ENCODE measurements at regions not wholly inside any gene's neighbourhood (a gene's known extent, or its start where the extent isn't known, plus 50 kb on each side); places are given as distances from the start of the nearest gene placed in this dataset.

DNA sequence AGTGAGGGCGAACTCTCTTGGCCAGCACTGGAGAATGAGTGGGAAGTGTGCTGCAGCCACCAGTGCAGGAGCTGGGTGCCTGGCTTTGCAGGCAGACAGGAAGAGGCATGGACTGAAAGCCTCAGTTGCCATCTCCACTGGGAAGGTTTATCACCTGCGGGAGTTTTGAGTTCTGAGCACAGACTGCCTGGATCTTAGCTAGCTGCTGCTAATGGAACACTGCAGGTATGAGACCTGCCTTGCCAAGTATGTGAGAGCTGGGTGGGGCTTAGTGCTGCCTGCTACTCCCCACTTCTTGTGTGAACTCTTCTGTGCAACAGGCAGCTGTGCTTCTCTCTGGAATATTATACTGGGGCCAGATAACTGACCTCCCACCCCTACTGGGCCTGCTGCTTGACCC is 424.1 kb downstream of the TLR4 start:
- no peak for DNase-seq

DNA sequence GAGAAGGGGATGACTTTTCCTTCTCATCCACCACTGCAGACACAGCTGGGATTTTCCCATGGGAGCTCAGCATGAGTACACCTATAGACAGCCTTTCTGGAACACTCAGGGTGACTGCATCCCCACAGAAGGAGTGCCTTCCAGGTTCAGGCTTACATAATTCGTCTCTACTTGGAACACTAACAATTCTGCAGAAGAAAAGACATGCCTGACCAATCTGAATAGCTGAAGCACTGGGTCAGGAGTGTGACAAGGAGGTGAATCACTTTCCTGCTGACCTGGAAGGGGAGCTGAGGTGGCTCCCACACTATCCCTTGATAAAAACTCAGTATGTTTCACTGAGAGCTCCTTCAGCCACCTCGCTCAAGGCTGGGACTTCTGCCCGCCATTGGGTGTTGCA is 425.3 kb downstream of the TLR4 start:
- DNase-seq, result no peak
- H3K4me3 ChIP-seq, result no peak overlapping the region
- TF ChIP-seq CTCF (IDR thresholded peaks at IDR 0.05; ENCODE audit: borderline replicate concordance), result no peak
- no peaks in the 10 kb centered on the region for H3K4me1 ChIP-seq
- H3K9me3 ChIP-seq (replicated peaks), result peaks cover 28% of the 10 kb centered on the region
- no peaks in the 10 kb centered on the region for H3K36me3 ChIP-seq
- no peak overlapping the region for H3K27ac ChIP-seq (replicated peaks)
- no peaks in the 10 kb centered on the region for H3K27me3 ChIP-seq (ENCODE audit: low read depth)
- intact Hi-C loops (cut with micrococcal nuclease), result no loop called here

More for the DNA sequence above, 424.1 kb downstream of the TLR4 start:
- H3K27me3 ChIP-seq (ENCODE audit: low read depth), result no peaks in the 10 kb centered on the region
- H3K36me3 ChIP-seq, result no peaks in the 10 kb centered on the region
- no peaks in the 10 kb centered on the region for H3K4me1 ChIP-seq
- H3K4me3 ChIP-seq, result no peak overlapping the region
- intact Hi-C loops (cut with micrococcal nuclease), result no loop called here
- no peak overlapping the region for H3K27ac ChIP-seq (replicated peaks)
- H3K9me3 ChIP-seq (replicated peaks), result peaks cover 28% of the 10 kb centered on the region
- no peak for TF ChIP-seq CTCF (IDR thresholded peaks at IDR 0.05; ENCODE audit: borderline replicate concordance)

- Histone ChIP-seq H3K27me3 (ENCODE audit: low read depth) (no peaks in the 10 kb centered on the region), H3K4me1 (no peaks in the 10 kb centered on the region), H3K27ac (replicated peaks) (no peak overlapping the region), H3K36me3 (no peaks in the 10 kb centered on the region), H3K9me3 (replicated peaks) (no peaks in the 10 kb centered on the region), H3K4me3 (no peak overlapping the region)
- no peak for TF ChIP-seq CTCF (IDR thresholded peaks at IDR 0.05; ENCODE audit: borderline replicate concordance)
- no peak for DNase-seq
- intact Hi-C loops (cut with micrococcal nuclease), result no loop called here
Observed at GRCh38 chr9:118148990-118149389, 444.8 kb downstream of the TLR4 start.

DNA sequence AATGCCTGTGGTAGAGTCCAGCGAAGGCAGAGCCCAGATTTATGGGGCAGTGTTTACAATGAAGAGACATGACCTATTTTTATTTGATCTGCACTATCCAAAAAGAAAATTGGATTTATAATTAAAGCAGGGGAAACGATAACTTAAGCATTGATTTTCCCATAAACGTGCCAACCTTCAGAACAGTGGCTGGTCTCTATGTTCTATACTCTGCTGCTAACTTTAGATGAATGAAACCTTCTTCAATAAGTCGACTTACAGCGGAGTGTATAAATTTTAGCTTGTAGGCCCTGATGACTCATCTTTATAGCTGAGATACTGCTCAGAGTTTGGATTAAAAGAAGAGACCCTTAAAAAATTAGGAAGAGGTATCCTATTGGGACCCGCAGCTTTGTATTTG is 452.6 kb downstream of the TLR4 start:
- Histone ChIP-seq H3K36me3 (no peaks in the 10 kb centered on the region), H3K27me3 (ENCODE audit: low read depth) (no peaks in the 10 kb centered on the region), H3K9me3 (replicated peaks) (no peaks in the 10 kb centered on the region), H3K4me3 (no peak overlapping the region), H3K4me1 (no peaks in the 10 kb centered on the region), H3K27ac (replicated peaks) (no peak overlapping the region)
- no peak for DNase-seq
- intact Hi-C loops (cut with micrococcal nuclease), result no loop called here
- TF ChIP-seq CTCF (IDR thresholded peaks at IDR 0.05; ENCODE audit: borderline replicate concordance), result no peak

DNA sequence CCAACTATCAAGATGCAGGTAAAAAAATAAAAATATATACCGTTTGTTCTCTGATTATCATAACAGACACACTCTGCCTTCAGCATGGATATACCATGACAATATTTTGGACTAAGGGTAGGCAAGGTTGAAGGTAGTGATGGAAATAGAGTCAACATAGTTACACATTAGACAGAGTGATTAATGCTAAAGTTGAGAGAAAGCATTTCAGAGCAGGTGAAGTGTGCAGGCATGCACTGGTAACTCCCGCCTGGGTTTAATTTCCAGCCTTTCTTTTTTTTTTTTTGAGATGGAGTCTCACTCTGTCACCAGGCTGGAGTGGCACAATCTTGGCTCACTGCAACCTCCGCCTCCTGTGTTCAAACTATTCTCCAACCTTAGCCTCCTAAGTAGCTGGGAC is 458.5 kb downstream of the TLR4 start:
- intact Hi-C loops (cut with micrococcal nuclease), result no loop called here
- TF ChIP-seq CTCF (IDR thresholded peaks at IDR 0.05; ENCODE audit: borderline replicate concordance), result no peak
- no peaks in the 10 kb centered on the region for H3K36me3 ChIP-seq
- no peak for DNase-seq
- no peak overlapping the region for H3K4me3 ChIP-seq
- no peaks in the 10 kb centered on the region for H3K4me1 ChIP-seq
- no peaks in the 10 kb centered on the region for H3K9me3 ChIP-seq (replicated peaks)
- no peak overlapping the region for H3K27ac ChIP-seq (replicated peaks)
- peaks cover 43% of the 10 kb centered on the region for H3K27me3 ChIP-seq (ENCODE audit: low read depth)

DNA sequence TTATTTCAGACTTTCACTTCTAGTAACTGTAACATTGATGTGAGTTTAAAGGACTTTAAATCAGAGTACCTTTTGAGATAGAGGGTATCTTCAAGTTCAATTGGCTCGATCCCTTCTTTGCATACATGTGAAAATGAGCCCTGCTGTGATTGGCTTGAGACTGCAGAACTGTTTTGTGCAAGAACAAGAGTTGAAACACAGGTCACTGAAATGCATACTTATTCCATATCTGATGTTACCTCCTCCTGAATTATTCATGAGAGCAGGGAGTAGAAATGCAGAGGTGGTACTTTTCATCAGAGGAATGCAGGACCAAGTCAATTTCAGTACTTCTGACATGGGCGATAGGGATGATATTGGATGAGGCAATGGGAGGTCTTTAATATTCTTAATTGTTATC is 459.5 kb downstream of the TLR4 start:
- intact Hi-C loops (cut with micrococcal nuclease), result no loop called here
- Histone ChIP-seq H3K4me3 (no peak overlapping the region), H3K27me3 (ENCODE audit: low read depth) (peaks cover 43% of the 10 kb centered on the region), H3K9me3 (replicated peaks) (no peaks in the 10 kb centered on the region), H3K36me3 (no peaks in the 10 kb centered on the region), H3K27ac (replicated peaks) (no peak overlapping the region), H3K4me1 (no peaks in the 10 kb centered on the region)
- TF ChIP-seq CTCF (IDR thresholded peaks at IDR 0.05; ENCODE audit: borderline replicate concordance), result no peak
- DNase-seq, result no peak

All from left ventricle myocardium inferior (tissue), 1 donor.